Breast epithelium (tissue), 4 donors: ENCODE measurements at regions not wholly inside any gene's neighbourhood (a gene's known extent, or its start where the extent isn't known, plus 50 kb on each side); places are given as distances from the start of the nearest gene placed in this dataset.

Experiments used
- DNase-seq, 2 donors: peaks; one replicate each; pipeline ENCODE4 v3.0.0-alpha.2; 2019; ENCODE audit warnings: low spot score in 2 of 2
- H3K27ac ChIP-seq, 2 donors: fragments of 200-600 bp; sonication (generic) in 1 of 2; one replicate each; pipeline ENCODE4 v1.5.1; 2016 to 2019; ENCODE audit warnings: mild to moderate bottlenecking in 1 of 2
- H3K27me3 ChIP-seq, 2 donors: fragments of 200-600 bp; sonication (generic) in 1 of 2; one replicate each; pipeline versions ENCODE4 v1.5.1 to v1.6.0; 2017 to 2019; ENCODE audit warnings: control low read depth in 1 of 2, mild to moderate bottlenecking in 1 of 2
- H3K36me3 ChIP-seq: fragments of 200-600 bp; one replicate; pipeline ENCODE4 v1.5.1; 2019
- H3K4me1 ChIP-seq, 2 donors: fragments of 200-600 bp; sonication (generic); one replicate each; pipeline ENCODE4 v1.5.1; 2016 to 2019; ENCODE audit warnings: control low read depth in 1 of 2
- H3K4me3 ChIP-seq, 3 donors: fragments of 200-600 bp; sonication (generic); 1 replicate in 2 of 3; 2 replicates in 1 of 3; pipeline ENCODE4 v1.5.1; 2016 to 2019; ENCODE audit warnings: mild to moderate bottlenecking in 3 of 3, moderate library complexity in 2 of 3
- H3K9me3 ChIP-seq, 2 donors: fragments of 200-600 bp; sonication (generic) in 1 of 2; one replicate each; pipeline ENCODE4 v1.5.1; 2016 to 2019; ENCODE audit warnings: control low read depth in 1 of 2
- CTCF ChIP-seq, 3 donors: fragments of 450-650 bp; IDR thresholded peaks; one replicate each; pipeline ENCODE4 v1.5.1; 2016 to 2017; ENCODE audit warnings: antibody characterized with exemption in 3 of 3, mild to moderate bottlenecking in 3 of 3, moderate library complexity in 3 of 3
- POLR2A ChIP-seq: fragments of 450-650 bp; IDR thresholded peaks from one replicate; pipeline ENCODE4 v1.6.1; 2016; ENCODE audit warnings: antibody characterized with exemption, mild to moderate bottlenecking, moderate library complexity
- POLR2AphosphoS5 ChIP-seq, 3 donors: sonication (generic); formaldehyde crosslinking; IDR thresholded peaks; one replicate each; pipeline ENCODE4 v1.6.1; 2017; ENCODE audit warnings: antibody characterized with exemption in 3 of 3
- intact Hi-C: fragments of 100-400 bp; cut with DNase I; formaldehyde crosslinking; loops from one replicate; pipeline ENCODE4 v1.15.1; 2023; ENCODE audit warnings: low total_unique reads

- Histone ChIP-seq H3K36me3 (no peaks in the 10 kb centered on the region), H3K27me3 (no peaks in the 10 kb centered on the region), H3K27ac (peak overlapping the region; percentile 6 to 53), H3K4me3 (no peak overlapping the region), H3K9me3 (no peaks in the 10 kb centered on the region), H3K4me1 (no peaks in the 10 kb centered on the region)
- no peak for TF ChIP-seq POLR2AphosphoS5 (IDR thresholded peaks at IDR 0.05)
- no peak for TF ChIP-seq CTCF (IDR thresholded peaks at IDR 0.05)
- TF ChIP-seq POLR2A = no peak
- DNase-seq = peak; percentile 31 to 62
- intact Hi-C loops = no loop called here
These were observed 632.1 kb downstream of the DIAPH3 start for GRCh38 chr13:59531571-59532091.

DNA sequence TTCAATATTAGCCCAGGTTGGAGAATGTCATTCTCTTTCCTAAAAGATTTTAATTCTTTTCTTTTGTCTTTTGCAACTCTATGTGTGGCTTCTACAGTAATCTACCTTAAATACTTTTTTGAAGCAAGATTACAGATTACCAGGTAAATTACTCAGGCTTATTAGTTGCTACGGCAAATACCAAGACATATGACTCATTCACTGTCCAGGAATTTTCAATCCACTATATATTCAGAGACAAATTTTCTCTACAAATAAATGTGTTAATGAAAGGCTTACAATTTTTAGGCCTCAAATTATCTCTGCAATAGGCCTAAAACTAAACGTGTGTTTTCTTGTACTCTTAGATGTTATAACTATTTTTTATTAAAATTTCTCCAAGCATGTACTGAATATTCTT lies 631.3 kb downstream of the DIAPH3 start:
- Histone ChIP-seq H3K4me1 (no peaks in the 10 kb centered on the region), H3K9me3 (no peaks in the 10 kb centered on the region), H3K36me3 (no peaks in the 10 kb centered on the region), H3K4me3 (no peak overlapping the region), H3K27me3 (no peaks in the 10 kb centered on the region), H3K27ac (no peak overlapping the region)
- DNase-seq = no peak
- intact Hi-C loops = no loop called here
- TF ChIP-seq POLR2A (no peak), CTCF (IDR thresholded peaks at IDR 0.05) (no peak), POLR2AphosphoS5 (IDR thresholded peaks at IDR 0.05) (no peak)

DNA sequence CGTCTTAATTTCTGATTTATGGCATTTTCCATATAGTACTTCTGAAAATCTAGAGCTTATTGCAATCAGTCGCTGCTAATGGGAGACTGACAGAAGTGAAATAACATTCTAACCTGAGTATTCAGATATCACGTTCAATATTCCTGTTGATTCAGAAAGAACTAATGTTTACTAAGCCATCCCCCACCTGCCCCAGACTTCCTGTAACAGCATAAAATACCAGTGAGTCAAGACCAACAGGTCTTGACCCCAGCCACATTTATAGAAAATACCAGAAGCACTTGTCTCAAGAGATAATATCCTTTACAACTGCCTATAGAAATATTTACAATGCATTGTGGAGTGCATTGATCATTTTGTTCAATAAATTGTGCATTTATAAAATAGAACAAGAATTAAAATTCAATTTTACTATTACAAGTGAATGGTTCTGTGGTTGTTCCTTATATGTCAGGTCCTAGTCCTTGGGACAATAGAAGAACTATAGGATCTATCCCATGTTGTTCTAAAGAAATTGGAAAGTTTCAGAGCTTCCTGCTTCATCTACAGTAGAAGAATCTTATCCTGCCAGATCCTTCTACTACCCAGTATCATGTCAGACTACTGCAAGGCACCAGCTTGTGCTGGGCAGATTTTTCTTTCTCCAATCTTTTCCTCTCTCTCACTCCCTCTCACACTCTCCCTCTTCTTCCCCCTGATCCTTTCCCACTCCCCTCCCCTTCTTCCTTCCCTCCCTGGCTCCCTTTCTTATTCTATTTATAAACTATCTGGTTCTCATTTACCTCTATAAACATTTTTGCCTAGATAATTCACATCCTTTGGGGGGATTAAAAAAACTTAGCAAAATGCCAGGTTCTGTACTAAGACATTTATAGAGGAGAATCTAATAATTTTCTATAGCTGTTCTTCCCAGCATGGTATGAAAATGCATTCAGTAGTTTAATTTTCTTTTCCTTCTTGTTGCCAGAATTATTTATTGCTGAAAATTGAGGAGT lies 629.9 kb downstream of the DIAPH3 start:
- H3K27ac ChIP-seq = no peak overlapping the region
- no peak for DNase-seq

DNA sequence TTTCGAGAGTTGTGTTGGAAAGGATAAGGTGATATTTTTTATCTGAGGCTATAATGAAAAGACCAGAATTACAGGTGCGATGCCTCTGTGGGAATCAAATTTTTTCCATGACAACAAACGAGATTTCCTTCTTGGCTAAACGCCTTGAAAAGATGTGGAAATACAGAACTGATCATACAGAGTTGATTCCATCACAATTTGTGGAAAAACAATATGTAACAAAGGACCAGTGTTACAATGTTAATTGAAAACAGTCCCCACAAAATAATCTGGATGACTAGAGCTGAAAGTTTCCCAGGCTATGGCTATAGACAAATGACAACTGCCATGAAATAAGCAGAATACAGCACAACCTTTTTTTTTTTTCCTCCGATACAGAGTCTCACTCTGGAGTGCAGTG lies 628.9 kb downstream of the DIAPH3 start:
- Histone ChIP-seq H3K27ac (peak overlapping the region in 1 of 2 donors; percentile 68), H3K4me3 (no peak overlapping the region), H3K4me1 (no peaks in the 10 kb centered on the region), H3K36me3 (no peaks in the 10 kb centered on the region), H3K9me3 (no peaks in the 10 kb centered on the region), H3K27me3 (no peaks in the 10 kb centered on the region)
- no peak for TF ChIP-seq CTCF (IDR thresholded peaks at IDR 0.05)
- DNase-seq = no peak
- intact Hi-C loops = no loop called here

More for the DNA sequence above, 629.9 kb downstream of the DIAPH3 start:
- TF ChIP-seq CTCF (IDR thresholded peaks at IDR 0.05) (no peak), POLR2A (no peak), POLR2AphosphoS5 (IDR thresholded peaks at IDR 0.05) (no peak)
- Histone ChIP-seq H3K4me1 (no peaks in the 10 kb centered on the region), H3K36me3 (no peaks in the 10 kb centered on the region), H3K27me3 (no peaks in the 10 kb centered on the region), H3K4me3 (no peak overlapping the region), H3K9me3 (no peaks in the 10 kb centered on the region)
- intact Hi-C loops = no loop called here

GRCh38 chr13:59537500-59537899 lies 626.2 kb downstream of the DIAPH3 start:
- H3K36me3 ChIP-seq = no peaks in the 10 kb centered on the region
- no peaks in the 10 kb centered on the region for H3K27me3 ChIP-seq
- intact Hi-C loops = no loop called here
- H3K27ac ChIP-seq = no peak overlapping the region
- H3K4me3 ChIP-seq = no peak overlapping the region
- no peaks in the 10 kb centered on the region for H3K9me3 ChIP-seq
- TF ChIP-seq POLR2A (no peak), CTCF (IDR thresholded peaks at IDR 0.05) (no peak), POLR2AphosphoS5 (IDR thresholded peaks at IDR 0.05) (no peak)
- no peaks in the 10 kb centered on the region for H3K4me1 ChIP-seq
- DNase-seq = no peak
